GM12865 (cell line): ENCODE measurements at regions not wholly inside any gene's neighbourhood (a gene's known extent, or its start where the extent isn't known, plus 50 kb on each side); places are given as distances from the start of the nearest gene placed in this dataset.

Experiments used
- DNase-seq: peaks from one replicate; pipeline ENCODE4 v3.0.0; 2010; ENCODE audit warnings: low read depth
- H3K4me3 ChIP-seq: 2 replicates; pipeline ENCODE4 v1.5.1; 2011; ENCODE audit warnings: mild to moderate bottlenecking, low read depth, low read length, control low read depth
- TF ChIP-seq, protein P1 (sequence below): IDR thresholded peaks from 2 replicates; pipeline ENCODE4 v1.5.1; 2011; ENCODE audit warnings: low read length, control low read depth, low read depth, inconsistent platforms; ENCODE audit not compliant: insufficient read depth; ENCODE audit errors: missing control alignments

- H3K4me3 ChIP-seq: no peak overlapping the region
- TF ChIP-seq, protein P1, sequence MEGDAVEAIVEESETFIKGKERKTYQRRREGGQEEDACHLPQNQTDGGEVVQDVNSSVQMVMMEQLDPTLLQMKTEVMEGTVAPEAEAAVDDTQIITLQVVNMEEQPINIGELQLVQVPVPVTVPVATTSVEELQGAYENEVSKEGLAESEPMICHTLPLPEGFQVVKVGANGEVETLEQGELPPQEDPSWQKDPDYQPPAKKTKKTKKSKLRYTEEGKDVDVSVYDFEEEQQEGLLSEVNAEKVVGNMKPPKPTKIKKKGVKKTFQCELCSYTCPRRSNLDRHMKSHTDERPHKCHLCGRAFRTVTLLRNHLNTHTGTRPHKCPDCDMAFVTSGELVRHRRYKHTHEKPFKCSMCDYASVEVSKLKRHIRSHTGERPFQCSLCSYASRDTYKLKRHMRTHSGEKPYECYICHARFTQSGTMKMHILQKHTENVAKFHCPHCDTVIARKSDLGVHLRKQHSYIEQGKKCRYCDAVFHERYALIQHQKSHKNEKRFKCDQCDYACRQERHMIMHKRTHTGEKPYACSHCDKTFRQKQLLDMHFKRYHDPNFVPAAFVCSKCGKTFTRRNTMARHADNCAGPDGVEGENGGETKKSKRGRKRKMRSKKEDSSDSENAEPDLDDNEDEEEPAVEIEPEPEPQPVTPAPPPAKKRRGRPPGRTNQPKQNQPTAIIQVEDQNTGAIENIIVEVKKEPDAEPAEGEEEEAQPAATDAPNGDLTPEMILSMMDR: no peak
- no peak for DNase-seq
These were observed 88.9 kb upstream of the TRPM3 start for GRCh38 chr9:71210326-71210725.

- H3K4me3 ChIP-seq: no peak overlapping the region
- TF ChIP-seq, protein P1: no peak
- DNase-seq: no peak
These were observed 88.5 kb upstream of the TRPM3 start for GRCh38 chr9:71209890-71210289.

DNA sequence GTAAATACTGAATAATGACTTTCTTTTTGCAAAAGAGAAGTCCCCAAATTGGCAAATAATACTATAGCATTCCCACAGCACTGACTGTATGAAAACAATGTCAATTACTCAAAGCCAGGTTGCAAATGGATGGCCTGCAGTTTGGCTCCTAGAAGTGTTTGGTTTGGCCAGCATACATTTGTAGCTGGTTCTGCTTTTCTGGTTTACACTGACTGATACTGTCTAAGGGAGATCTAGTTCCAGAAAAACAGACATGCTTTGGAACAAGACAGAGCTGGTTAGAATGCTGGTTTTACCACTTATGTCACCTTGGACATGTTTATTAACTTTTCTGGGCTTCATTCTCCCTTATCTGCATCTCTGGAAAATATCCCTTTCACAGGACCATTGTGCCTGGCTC is 81.5 kb upstream of the TRPM3 start:
- TF ChIP-seq, protein P1: no peak
- no peak overlapping the region for H3K4me3 ChIP-seq
- no peak for DNase-seq

GRCh38 chr9:71191708-71192107 is 70.3 kb upstream of the TRPM3 start:
- TF ChIP-seq, protein P1: no peak

GRCh38 chr9:71183251-71183650 is 61.8 kb upstream of the TRPM3 start:
- TF ChIP-seq, protein P1: no peak
- DNase-seq: no peak
- H3K4me3 ChIP-seq: no peak overlapping the region

More at GRCh38 chr9:71191708-71192107, 70.3 kb upstream of the TRPM3 start:
- no peak overlapping the region for H3K4me3 ChIP-seq
- no peak for DNase-seq

DNA sequence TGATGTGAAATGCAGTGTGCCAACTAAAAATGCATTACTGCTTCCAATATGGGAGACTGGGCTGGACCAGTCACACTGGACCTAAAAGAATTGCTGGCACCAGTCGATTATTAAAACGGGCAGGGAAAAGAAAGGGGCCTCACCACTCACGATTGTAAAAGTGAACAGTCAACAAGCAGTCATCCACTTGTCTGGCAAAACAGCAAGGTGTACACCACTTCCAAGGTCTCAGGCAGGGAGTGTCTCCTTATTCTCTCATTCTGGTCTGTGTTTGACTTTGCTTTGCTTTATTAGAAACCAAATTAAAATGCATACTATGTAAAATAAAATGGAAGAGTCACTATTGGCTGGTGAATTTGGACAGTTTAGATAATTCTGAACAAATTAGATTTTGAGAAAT is 57.8 kb upstream of the TRPM3 start:
- no peak for DNase-seq
- no peak overlapping the region for H3K4me3 ChIP-seq
- TF ChIP-seq, protein P1: no peak

DNA sequence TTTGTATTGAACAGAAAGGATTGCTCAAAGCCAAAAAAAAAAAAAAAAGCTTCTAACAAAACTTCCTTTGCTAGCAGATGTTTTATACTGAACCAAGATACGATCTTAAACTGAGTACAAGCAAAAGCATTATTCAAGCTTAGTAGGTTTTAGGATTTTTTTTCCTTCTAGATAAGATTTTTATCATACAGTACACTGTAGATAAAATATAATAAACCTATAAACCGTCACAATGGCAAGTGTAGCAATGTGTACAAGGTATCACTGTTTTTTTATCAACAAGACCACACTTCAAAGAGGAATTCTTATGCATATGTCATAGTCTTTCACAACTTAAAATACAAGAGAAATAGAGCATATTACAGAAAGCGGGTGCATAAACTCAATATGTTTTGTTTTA is 56.5 kb upstream of the TRPM3 start:
- TF ChIP-seq, protein P1: no peak
- no peak for DNase-seq
- no peak overlapping the region for H3K4me3 ChIP-seq
